Kasumi-1 (cell line): ENCODE measurements at regions not wholly inside any gene's neighbourhood (a gene's known extent, or its start where the extent isn't known, plus 50 kb on each side); places are given as distances from the start of the nearest gene placed in this dataset.

ENCODE experiments used
- DNase-seq, 2 experiments: peaks; one replicate each; lab custom pipeline; 2025; lab: John Stamatoyannopoulos, UW

- no peak for DNase-seq
Measured at GRCh38 chr16:5377280-5377898, 279.8 kb upstream of the EEF2KMT start.

GRCh38 chr16:5374184-5374583 lies 276.6 kb upstream of the EEF2KMT start:
- DNase-seq, result no peak

- no peak for DNase-seq
Measured at GRCh38 chr16:5367951-5368350, 270.4 kb upstream of the EEF2KMT start.

GRCh38 chr16:5366126-5366525 lies 268.5 kb upstream of the EEF2KMT start:
- DNase-seq, result no peak

- no peak for DNase-seq
Measured at GRCh38 chr16:5364186-5364585, 266.6 kb upstream of the EEF2KMT start.

GRCh38 chr16:5361322-5361721 lies 263.7 kb upstream of the EEF2KMT start:
- DNase-seq, result no peak

GRCh38 chr16:5354645-5355044 lies 257.1 kb upstream of the EEF2KMT start:
- no peak for DNase-seq

- no peak for DNase-seq
Measured at GRCh38 chr16:5349670-5350517, 252.3 kb upstream of the EEF2KMT start.

- DNase-seq, result no peak
Measured at GRCh38 chr16:5349101-5349500, 251.5 kb upstream of the EEF2KMT start.

GRCh38 chr16:5347561-5347960 lies 250.0 kb upstream of the EEF2KMT start:
- DNase-seq, result no peak

- no peak for DNase-seq
Measured at GRCh38 chr16:5336941-5337340, 239.3 kb upstream of the EEF2KMT start.

GRCh38 chr16:5333991-5334390 lies 236.4 kb upstream of the EEF2KMT start:
- no peak for DNase-seq

- DNase-seq, result no peak
Measured at GRCh38 chr16:5333126-5333525, 235.5 kb upstream of the EEF2KMT start.

GRCh38 chr16:5330058-5330457 lies 232.5 kb upstream of the EEF2KMT start:
- DNase-seq, result no peak

GRCh38 chr16:5328546-5328945 lies 231.0 kb upstream of the EEF2KMT start:
- DNase-seq, result no peak

GRCh38 chr16:5326395-5326794 lies 228.8 kb upstream of the EEF2KMT start:
- DNase-seq, result no peak

GRCh38 chr16:5325932-5326331 lies 228.3 kb upstream of the EEF2KMT start:
- no peak for DNase-seq

- DNase-seq, result no peak
Measured at GRCh38 chr16:5323284-5324141, 225.9 kb upstream of the EEF2KMT start.

- no peak for DNase-seq
Measured at GRCh38 chr16:5321930-5322329, 224.3 kb upstream of the EEF2KMT start.

GRCh38 chr16:5319799-5320198 lies 222.2 kb upstream of the EEF2KMT start:
- no peak for DNase-seq

GRCh38 chr16:5315914-5316313 lies 218.3 kb upstream of the EEF2KMT start:
- DNase-seq, result no peak

GRCh38 chr16:5314377-5314776 lies 216.8 kb upstream of the EEF2KMT start:
- DNase-seq, result no peak
